ENCODE measurements at regions not wholly inside any gene's neighbourhood (a gene's known extent, or its start where the extent isn't known, plus 50 kb on each side); places are given as distances from the start of the nearest gene placed in this dataset.
"Not testable (repeated sequence)": the region's sequence is repeated elsewhere in the genome, so short reads cannot be mapped to it uniquely, and the experiment has no call there.

- peak; percentile 11 to 27 (median 11) for DNase-seq (ENCODE audit: low read depth in 3 of 3)
Measured at GRCh38 chr2:87075054-87075790, 53.6 kb upstream of the PLGLB1 start.

GRCh38 chr2:87075791-87076252 is 54.2 kb upstream of the PLGLB1 start:
- DNase-seq (ENCODE audit: low read depth in 3 of 3): peak; percentile 16 to 49 (median 25)

GRCh38 chr2:87076253-87077123 is 54.8 kb upstream of the PLGLB1 start:
- DNase-seq (ENCODE audit: low read depth in 3 of 3): peak; percentile 83 to 91 (median 84)

- DNase-seq (ENCODE audit: low read depth in 3 of 3): not testable (repeated sequence)
Measured at GRCh38 chr2:87077124-87077446, 55.4 kb upstream of the PLGLB1 start.

GRCh38 chr2:87081727-87082126 is 60.1 kb upstream of the PLGLB1 start:
- not testable (repeated sequence) for DNase-seq (ENCODE audit: low read depth in 3 of 3)

- DNase-seq (ENCODE audit: low read depth in 3 of 3): not testable (repeated sequence)
Measured at GRCh38 chr2:87088079-87088478, 66.4 kb upstream of the PLGLB1 start.

GRCh38 chr2:87089401-87089800 is 67.8 kb upstream of the PLGLB1 start:
- not testable (repeated sequence) for DNase-seq (ENCODE audit: low read depth in 3 of 3)

- DNase-seq (ENCODE audit: low read depth in 3 of 3): not testable (repeated sequence)
Measured at GRCh38 chr2:87093252-87093651, 71.6 kb upstream of the PLGLB1 start.

GRCh38 chr2:87093937-87094529 is 72.4 kb upstream of the PLGLB1 start:
- not testable (repeated sequence) for DNase-seq (ENCODE audit: low read depth in 3 of 3)

- DNase-seq (ENCODE audit: low read depth in 3 of 3): not testable (repeated sequence)
Measured at GRCh38 chr2:87095804-87096203, 74.2 kb upstream of the PLGLB1 start.

GRCh38 chr2:87128761-87129553 is 107.3 kb upstream of the PLGLB1 start:
- DNase-seq (ENCODE audit: low read depth in 3 of 3): not testable (repeated sequence)

- not testable (repeated sequence) for DNase-seq (ENCODE audit: low read depth in 3 of 3)
Measured at GRCh38 chr2:87132577-87132976, 110.9 kb upstream of the PLGLB1 start.

- DNase-seq (ENCODE audit: low read depth in 3 of 3): not testable (repeated sequence)
Measured at GRCh38 chr2:87151835-87152493, 130.3 kb upstream of the PLGLB1 start.

GRCh38 chr2:87174454-87174853 is 152.8 kb upstream of the PLGLB1 start:
- not testable (repeated sequence) for DNase-seq (ENCODE audit: low read depth in 3 of 3)

- DNase-seq (ENCODE audit: low read depth in 3 of 3): not testable (repeated sequence)
Measured at GRCh38 chr2:87183373-87183772, 161.7 kb upstream of the PLGLB1 start.

- not testable (repeated sequence) for DNase-seq (ENCODE audit: low read depth in 3 of 3)
Measured at GRCh38 chr2:87184260-87184659, 162.6 kb upstream of the PLGLB1 start.

GRCh38 chr2:87189214-87189613 is 167.6 kb upstream of the PLGLB1 start:
- not testable (repeated sequence) for DNase-seq (ENCODE audit: low read depth in 3 of 3)

GRCh38 chr2:87193336-87193735 is 171.7 kb upstream of the PLGLB1 start:
- DNase-seq (ENCODE audit: low read depth in 3 of 3): not testable (repeated sequence)

- DNase-seq (ENCODE audit: low read depth in 3 of 3): not testable (repeated sequence)
Measured at GRCh38 chr2:87194254-87194999, 172.8 kb upstream of the PLGLB1 start.

All from stimulated activated CD4-positive, alpha-beta T cell treated with anti-CD3 and anti-CD28 coated beads, TNF-alpha, amount 100 ng/mL, for 24 hours (primary cell).